SJCRH30 (cell line): ENCODE measurements at regions not wholly inside any gene's neighbourhood (a gene's known extent, or its start where the extent isn't known, plus 50 kb on each side); places are given as distances from the start of the nearest gene placed in this dataset.
A peak's percentile ranks its signal among the peaks of the same experiment; 100 is the strongest.

Experiments used
- DNase-seq, 2 experiments: peaks; one replicate each; pipeline ENCODE4 v3.0.0-alpha.2; 2015 to 2020
- H3K27ac ChIP-seq: fragments of 250-450 bp; sonication (Bioruptor Pico); 2 replicates; pipeline ENCODE4 v1.5.1; 2020; ENCODE audit warnings: mild to moderate bottlenecking, moderate library complexity
- H3K27me3 ChIP-seq: fragments of 250-450 bp; sonication (Bioruptor Pico); 2 replicates; pipeline ENCODE4 v1.5.1; 2020; ENCODE audit warnings: mild to moderate bottlenecking, moderate library complexity
- H3K36me3 ChIP-seq: fragments of 250-450 bp; sonication (Bioruptor Pico); 2 replicates; pipeline ENCODE4 v1.5.1; 2020; ENCODE audit warnings: mild to moderate bottlenecking, moderate library complexity
- H3K4me1 ChIP-seq: fragments of 250-450 bp; sonication (Bioruptor Pico); 2 replicates; pipeline ENCODE4 v1.5.1; 2020; ENCODE audit warnings: mild to moderate bottlenecking, moderate library complexity
- H3K4me3 ChIP-seq: fragments of 250-450 bp; sonication (Bioruptor Pico); 2 replicates; pipeline ENCODE4 v1.5.1; 2020; ENCODE audit warnings: mild to moderate bottlenecking, moderate library complexity
- H3K9me3 ChIP-seq: fragments of 250-450 bp; sonication (Bioruptor Pico); replicated peaks from 2 replicates; pipeline ENCODE4 v1.5.1; 2020; ENCODE audit warnings: mild to moderate bottlenecking, moderate library complexity

GRCh38 chr3:34176723-34177122 lies 378.3 kb downstream of the PDCD6IP start:
- DNase-seq, result no peak

GRCh38 chr3:34178415-34178814 lies 380.0 kb downstream of the PDCD6IP start:
- H3K4me1 ChIP-seq, result no peaks in the 10 kb centered on the region
- no peaks in the 10 kb centered on the region for H3K9me3 ChIP-seq
- no peaks in the 10 kb centered on the region for H3K36me3 ChIP-seq
- H3K27ac ChIP-seq, result no peak overlapping the region
- H3K27me3 ChIP-seq, result no peaks in the 10 kb centered on the region
- no peak for DNase-seq
- no peak overlapping the region for H3K4me3 ChIP-seq

More at GRCh38 chr3:34176723-34177122, 378.3 kb downstream of the PDCD6IP start:
- Histone ChIP-seq H3K36me3 (no peaks in the 10 kb centered on the region), H3K4me3 (no peak overlapping the region), H3K27me3 (no peaks in the 10 kb centered on the region), H3K4me1 (no peaks in the 10 kb centered on the region), H3K9me3 (no peaks in the 10 kb centered on the region), H3K27ac (no peak overlapping the region)

- Histone ChIP-seq H3K4me1 (no peaks in the 10 kb centered on the region), H3K9me3 (no peaks in the 10 kb centered on the region), H3K27me3 (no peaks in the 10 kb centered on the region), H3K36me3 (no peaks in the 10 kb centered on the region), H3K27ac (no peak overlapping the region), H3K4me3 (no peak overlapping the region)
- no peak for DNase-seq
Observed at GRCh38 chr3:34179716-34180115, 381.3 kb downstream of the PDCD6IP start.

- Histone ChIP-seq H3K4me1 (no peaks in the 10 kb centered on the region), H3K36me3 (no peaks in the 10 kb centered on the region), H3K27me3 (no peaks in the 10 kb centered on the region), H3K4me3 (no peak overlapping the region), H3K9me3 (no peaks in the 10 kb centered on the region), H3K27ac (no peak overlapping the region)
- DNase-seq, result no peak
Observed at GRCh38 chr3:34180532-34180931, 382.1 kb downstream of the PDCD6IP start.

- no peaks in the 10 kb centered on the region for H3K4me1 ChIP-seq
- no peaks in the 10 kb centered on the region for H3K27me3 ChIP-seq
- DNase-seq, result no peak
- H3K36me3 ChIP-seq, result no peaks in the 10 kb centered on the region
- H3K9me3 ChIP-seq, result no peaks in the 10 kb centered on the region
- H3K4me3 ChIP-seq, result no peak overlapping the region
- no peak overlapping the region for H3K27ac ChIP-seq
Observed at GRCh38 chr3:34183114-34183513, 384.7 kb downstream of the PDCD6IP start.

GRCh38 chr3:34183611-34184340 lies 385.3 kb downstream of the PDCD6IP start:
- Histone ChIP-seq H3K27ac (no peak overlapping the region), H3K4me1 (no peaks in the 10 kb centered on the region), H3K36me3 (no peaks in the 10 kb centered on the region), H3K9me3 (no peaks in the 10 kb centered on the region), H3K4me3 (no peak overlapping the region), H3K27me3 (no peaks in the 10 kb centered on the region)
- no peak for DNase-seq

GRCh38 chr3:34185301-34185700 lies 386.9 kb downstream of the PDCD6IP start:
- Histone ChIP-seq H3K36me3 (no peaks in the 10 kb centered on the region), H3K4me1 (no peaks in the 10 kb centered on the region), H3K4me3 (no peak overlapping the region), H3K27me3 (no peaks in the 10 kb centered on the region), H3K27ac (no peak overlapping the region), H3K9me3 (no peaks in the 10 kb centered on the region)
- no peak for DNase-seq

GRCh38 chr3:34189133-34189532 lies 390.7 kb downstream of the PDCD6IP start:
- no peaks in the 10 kb centered on the region for H3K27me3 ChIP-seq
- no peak overlapping the region for H3K4me3 ChIP-seq
- H3K9me3 ChIP-seq, result no peaks in the 10 kb centered on the region
- no peak for DNase-seq
- H3K4me1 ChIP-seq, result no peaks in the 10 kb centered on the region
- H3K27ac ChIP-seq, result no peak overlapping the region
- H3K36me3 ChIP-seq, result no peaks in the 10 kb centered on the region

GRCh38 chr3:34196914-34197313 lies 398.5 kb downstream of the PDCD6IP start:
- H3K27ac ChIP-seq, result no peak overlapping the region
- no peaks in the 10 kb centered on the region for H3K27me3 ChIP-seq
- no peaks in the 10 kb centered on the region for H3K4me1 ChIP-seq
- H3K36me3 ChIP-seq, result no peaks in the 10 kb centered on the region
- no peak overlapping the region for H3K4me3 ChIP-seq
- no peak for DNase-seq
- H3K9me3 ChIP-seq, result no peaks in the 10 kb centered on the region

GRCh38 chr3:34198309-34198708 lies 399.9 kb downstream of the PDCD6IP start:
- DNase-seq, result no peak

GRCh38 chr3:34200576-34200975 lies 402.1 kb downstream of the PDCD6IP start:
- DNase-seq, result peak in 1 of 2 experiments; percentile 33
- Histone ChIP-seq H3K4me1 (no peaks in the 10 kb centered on the region), H3K27ac (no peak overlapping the region), H3K27me3 (no peaks in the 10 kb centered on the region), H3K36me3 (no peaks in the 10 kb centered on the region), H3K9me3 (no peaks in the 10 kb centered on the region), H3K4me3 (no peak overlapping the region)

More at GRCh38 chr3:34198309-34198708, 399.9 kb downstream of the PDCD6IP start:
- H3K4me3 ChIP-seq, result no peak overlapping the region
- H3K36me3 ChIP-seq, result no peaks in the 10 kb centered on the region
- no peak overlapping the region for H3K27ac ChIP-seq
- H3K4me1 ChIP-seq, result no peaks in the 10 kb centered on the region
- no peaks in the 10 kb centered on the region for H3K27me3 ChIP-seq
- no peaks in the 10 kb centered on the region for H3K9me3 ChIP-seq

- DNase-seq, result peak in 1 of 2 experiments; percentile 2
- H3K9me3 ChIP-seq, result no peaks in the 10 kb centered on the region
- H3K4me3 ChIP-seq, result no peak overlapping the region
- no peak overlapping the region for H3K27ac ChIP-seq
- no peaks in the 10 kb centered on the region for H3K36me3 ChIP-seq
- no peaks in the 10 kb centered on the region for H3K4me1 ChIP-seq
- H3K27me3 ChIP-seq, result no peaks in the 10 kb centered on the region
Observed at GRCh38 chr3:34202975-34203374, 404.5 kb downstream of the PDCD6IP start.

- no peak overlapping the region for H3K27ac ChIP-seq
- no peaks in the 10 kb centered on the region for H3K9me3 ChIP-seq
- no peaks in the 10 kb centered on the region for H3K36me3 ChIP-seq
- H3K4me1 ChIP-seq, result no peaks in the 10 kb centered on the region
- no peak for DNase-seq
- no peaks in the 10 kb centered on the region for H3K27me3 ChIP-seq
- no peak overlapping the region for H3K4me3 ChIP-seq
Observed at GRCh38 chr3:34203386-34203785, 405.0 kb downstream of the PDCD6IP start.

GRCh38 chr3:34207002-34207401 lies 408.6 kb downstream of the PDCD6IP start:
- Histone ChIP-seq H3K4me3 (no peak overlapping the region), H3K9me3 (no peaks in the 10 kb centered on the region), H3K27ac (no peak overlapping the region), H3K4me1 (no peaks in the 10 kb centered on the region), H3K27me3 (no peaks in the 10 kb centered on the region), H3K36me3 (no peaks in the 10 kb centered on the region)
- DNase-seq, result no peak

GRCh38 chr3:34207806-34208205 lies 409.4 kb downstream of the PDCD6IP start:
- Histone ChIP-seq H3K4me1 (no peaks in the 10 kb centered on the region), H3K4me3 (no peak overlapping the region), H3K27ac (no peak overlapping the region), H3K27me3 (no peaks in the 10 kb centered on the region), H3K36me3 (no peaks in the 10 kb centered on the region), H3K9me3 (no peaks in the 10 kb centered on the region)
- DNase-seq, result no peak

- no peaks in the 10 kb centered on the region for H3K36me3 ChIP-seq
- no peaks in the 10 kb centered on the region for H3K4me1 ChIP-seq
- no peaks in the 10 kb centered on the region for H3K9me3 ChIP-seq
- H3K4me3 ChIP-seq, result no peak overlapping the region
- H3K27ac ChIP-seq, result no peak overlapping the region
- no peak for DNase-seq
- H3K27me3 ChIP-seq, result no peaks in the 10 kb centered on the region
Observed at GRCh38 chr3:34212175-34212574, 413.7 kb downstream of the PDCD6IP start.
